ENCODE measurements at regions not wholly inside any gene's neighbourhood (a gene's known extent, or its start where the extent isn't known, plus 50 kb on each side); places are given as distances from the start of the nearest gene placed in this dataset.

DNA sequence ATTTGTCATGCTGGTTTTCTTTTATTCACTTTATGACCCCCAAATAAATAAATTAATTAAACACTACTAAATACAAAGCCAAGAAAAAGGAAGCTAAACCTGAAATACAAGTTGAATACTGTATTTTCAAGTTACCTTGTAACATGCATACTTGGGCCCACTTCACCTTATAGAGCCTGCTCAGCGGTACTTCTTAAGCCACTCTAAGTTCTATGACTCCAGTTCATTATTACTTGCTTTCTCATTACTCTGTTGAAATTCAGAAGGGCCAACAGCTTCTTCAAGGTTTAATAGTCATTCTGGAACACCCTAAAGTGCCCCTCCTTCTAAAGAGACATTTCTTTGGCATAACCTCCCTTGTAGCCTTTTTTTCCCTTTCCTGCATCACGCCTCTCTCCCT is 844.5 kb downstream of the RPA4 start:
- TF ChIP-seq EZH2 (IDR thresholded peaks at IDR 0.05; ENCODE audit: borderline replicate concordance, low read length) = no peak
- TF ChIP-seq CTCF (IDR thresholded peaks at IDR 0.05; ENCODE audit: low read length) = no peak
